A549 (cell line): ENCODE measurements at regions not wholly inside any gene's neighbourhood (a gene's known extent, or its start where the extent isn't known, plus 50 kb on each side); places are given as distances from the start of the nearest gene placed in this dataset.
"Not testable (repeated sequence)": the region's sequence is repeated elsewhere in the genome, so short reads cannot be mapped to it uniquely, and the experiment has no call there.

Experiments used
- ATAC-seq, 2 experiments: fragments of 200-7000 bp in 1 of 2; fragments of >200 bp in 1 of 2; cut with Nextera tagmentation in 1 of 2; cut with Tn5 transposase in 1 of 2; 3 replicates each; pipeline versions ENCODE4 v1.8.0 to v1.9.1; 2018 to 2020; ENCODE audit warnings: mild to moderate bottlenecking in 1 of 2, moderate library complexity in 1 of 2
- CTCF ChIA-PET: fragments of 300-600 bp; sonication (Branson Sonifier 250); formaldehyde crosslinking; extraction: SDS; loops from one replicate; lab custom pipeline; 2021; ENCODE audit warnings: antibody characterized with exemption, inconsistent platforms; lab: Yijun Ruan, JAX
- POLR2A ChIA-PET: fragments of 350-600 bp; formaldehyde crosslinking; extraction: SDS; loops from one replicate; lab custom pipeline; 2021; ENCODE audit warnings: antibody characterized with exemption, inconsistent platforms; lab: Yijun Ruan, JAX
- DNase-seq, 2 experiments: peaks; one replicate each; pipeline versions ENCODE4 v3.0.0 to v3.0.0-alpha.2; 2011 to 2016; ENCODE audit warnings: low read depth in 1 of 2, low spot score in 1 of 2
- FAIRE-seq: peaks from 2 replicates; lab custom pipeline; 2011; peaks lifted over from hg19 to GRCh38; lab: Jason Lieb, UNC
- H3K27ac ChIP-seq, 2 experiments: fragments of >200 bp; sonication (Bioruptor Twin); formaldehyde crosslinking; 3 replicates each; pipeline ENCODE4 v1.5.1; 2016 to 2017
- H3K4me1 ChIP-seq: fragments of >200 bp; sonication (Bioruptor Twin); formaldehyde crosslinking; 3 replicates; pipeline ENCODE4 v1.6.1; 2016
- H3K4me2 ChIP-seq: fragments of >200 bp; sonication (Bioruptor Twin); formaldehyde crosslinking; 3 replicates; pipeline ENCODE4 v1.6.1; 2016
- H3K4me3 ChIP-seq: fragments of >200 bp; sonication (Bioruptor Twin); formaldehyde crosslinking; 3 replicates; pipeline ENCODE4 v1.5.1; 2016
- H3K9me3 ChIP-seq: fragments of >200 bp; sonication (Bioruptor Twin); formaldehyde crosslinking; 3 replicates; pipeline ENCODE4 v1.6.1; 2016
- BHLHE40 ChIP-seq: IDR thresholded peaks from 2 replicates; pipeline ENCODE4 v1.6.1; 2012; ENCODE audit warnings: low read depth, low read length, inconsistent platforms
- CBX2 ChIP-seq: fragments of 200-600 bp; sonication (generic); IDR thresholded peaks from 2 replicates; pipeline ENCODE4 v1.6.1; 2016; ENCODE audit warnings: low read depth, mild to moderate bottlenecking, borderline replicate concordance
- CBX8 ChIP-seq: fragments of 200-600 bp; sonication (generic); IDR thresholded peaks from 2 replicates; pipeline ENCODE4 v1.6.1; 2016
- CHD2 ChIP-seq: fragments of 150-350 bp; IDR thresholded peaks from 2 replicates; pipeline ENCODE4 v1.6.1; 2014; ENCODE audit warnings: low read length; ENCODE audit not compliant: partially characterized antibody
- EHF ChIP-seq: fragments of 250-450 bp; sonication (Bioruptor Pico); IDR thresholded peaks from 2 replicates; pipeline ENCODE4 v1.5.0; 2020; ENCODE audit warnings: mild to moderate bottlenecking
- EP300 ChIP-seq, 2 experiments: fragments of >200 bp; sonication (Bioruptor Twin); formaldehyde crosslinking; IDR thresholded peaks; 2 replicates in 1 of 2; 3 replicates in 1 of 2; pipeline ENCODE4 v1.6.1; 2016 to 2017
- ESRRA ChIP-seq: fragments of 150-350 bp; IDR thresholded peaks from 2 replicates; pipeline ENCODE4 v1.6.1; 2014; ENCODE audit warnings: mild to moderate bottlenecking, low read length, borderline replicate concordance
- FOSB ChIP-seq: fragments of 250-450 bp; sonication (Bioruptor Pico); IDR thresholded peaks from 2 replicates; pipeline ENCODE4 v1.5.0; 2020; ENCODE audit warnings: mild to moderate bottlenecking, moderate library complexity
- FOSL2 ChIP-seq, 2 experiments: fragments of 450-650 bp in 1 of 2; fragments of >200 bp in 1 of 2; sonication (Bioruptor Twin) in 1 of 2; formaldehyde crosslinking; IDR thresholded peaks; 2 replicates each; pipeline versions ENCODE4 v1.5.0 to v1.6.1; 2016 to 2020; ENCODE audit warnings: mild to moderate bottlenecking in 1 of 2, moderate library complexity in 1 of 2
- FOXS1 ChIP-seq: fragments of 250-450 bp; sonication (Bioruptor Pico); IDR thresholded peaks from 2 replicates; pipeline ENCODE4 v1.5.0; 2020; ENCODE audit warnings: mild to moderate bottlenecking, moderate library complexity
- GATA3 ChIP-seq: IDR thresholded peaks from 2 replicates; pipeline ENCODE4 v1.6.1; 2012; ENCODE audit warnings: borderline replicate concordance
- HDAC2 ChIP-seq: fragments of 200-600 bp; sonication (generic); IDR thresholded peaks from 2 replicates; pipeline ENCODE4 v1.6.1; 2016
- HOXA7 ChIP-seq: fragments of 250-450 bp; sonication (Bioruptor Pico); IDR thresholded peaks from 2 replicates; pipeline ENCODE4 v1.5.0; 2020; ENCODE audit warnings: mild to moderate bottlenecking, moderate library complexity
- HOXB13 ChIP-seq: fragments of 250-450 bp; sonication (Bioruptor Pico); IDR thresholded peaks from 2 replicates; pipeline ENCODE4 v1.5.0; 2020; ENCODE audit warnings: low read depth, mild to moderate bottlenecking, moderate library complexity
- HOXB5 ChIP-seq: fragments of 250-450 bp; sonication (Bioruptor Pico); IDR thresholded peaks from 2 replicates; pipeline ENCODE4 v1.5.0; 2020; ENCODE audit warnings: mild to moderate bottlenecking, moderate library complexity
- JUNB ChIP-seq: fragments of >200 bp; sonication (Bioruptor Twin); formaldehyde crosslinking; IDR thresholded peaks from 2 replicates; pipeline ENCODE4 v1.6.1; 2016
- KDM1A ChIP-seq: fragments of 200-600 bp; sonication (generic); IDR thresholded peaks from 2 replicates; pipeline ENCODE4 v1.6.1; 2016; ENCODE audit warnings: low read depth, mild to moderate bottlenecking
- KDM5A ChIP-seq: fragments of 200-600 bp; sonication (generic); IDR thresholded peaks from 2 replicates; pipeline ENCODE4 v1.6.1; 2016; ENCODE audit warnings: antibody characterized with exemption, mild to moderate bottlenecking
- NR3C1 ChIP-seq: fragments of >200 bp; sonication (Bioruptor Twin); formaldehyde crosslinking; IDR thresholded peaks from 3 replicates; pipeline ENCODE4 v1.6.1; 2017
- PHF8 ChIP-seq: fragments of 200-600 bp; sonication (generic); IDR thresholded peaks from 2 replicates; pipeline ENCODE4 v1.6.1; 2016; ENCODE audit warnings: low read depth, mild to moderate bottlenecking, antibody characterized with exemption, moderate library complexity, borderline replicate concordance
- RCOR1 ChIP-seq: fragments of 150-350 bp; IDR thresholded peaks from 2 replicates; pipeline ENCODE4 v1.6.1; 2014; ENCODE audit warnings: antibody characterized with exemption, low read length, low read depth
- SMC3 ChIP-seq: fragments of >200 bp; sonication (Bioruptor Twin); formaldehyde crosslinking; IDR thresholded peaks from 3 replicates; pipeline ENCODE4 v1.6.1; 2018; ENCODE audit warnings: inconsistent platforms
- SREBF2 ChIP-seq: fragments of 450-650 bp; IDR thresholded peaks from 2 replicates; pipeline ENCODE4 v1.6.1; 2014; ENCODE audit warnings: mild to moderate bottlenecking, moderate library complexity
- TP53 ChIP-seq: fragments of 250-450 bp; sonication (Bioruptor Pico); IDR thresholded peaks from 2 replicates; pipeline ENCODE4 v1.5.0; 2021; ENCODE audit warnings: mild to moderate bottlenecking, moderate library complexity
- ZC3H11A ChIP-seq: fragments of 450-650 bp; IDR thresholded peaks from 2 replicates; pipeline ENCODE4 v1.6.1; 2014; ENCODE audit warnings: antibody characterized with exemption, mild to moderate bottlenecking
- ZNF302 ChIP-seq: fragments of 250-450 bp; sonication (Bioruptor Pico); IDR thresholded peaks from 2 replicates; pipeline ENCODE4 v1.9.0; 2021; ENCODE audit warnings: inconsistent platforms, mild to moderate bottlenecking, moderate library complexity
- ZSCAN20 ChIP-seq: fragments of 250-450 bp; sonication (Bioruptor Pico); IDR thresholded peaks from 2 replicates; pipeline ENCODE4 v1.8.0; 2022; ENCODE audit warnings: mild to moderate bottlenecking, moderate library complexity
- WGBS: methylation state at CpG from one replicate; pipeline ENCODE4 v1.1.6; 2017; ENCODE audit errors: missing lambda C conversion rate; 5-methylcytosine and 5-hydroxymethylcytosine counted together
- TF ChIP-seq, protein P1 (sequence below): fragments of 250-450 bp; sonication (Bioruptor Pico); IDR thresholded peaks from 2 replicates; pipeline ENCODE4 v1.5.0; 2021; ENCODE audit warnings: mild to moderate bottlenecking, moderate library complexity, borderline replicate concordance
- TF ChIP-seq, protein P2 (sequence below): IDR thresholded peaks from 2 replicates; pipeline ENCODE4 v1.6.1; 2012; ENCODE audit warnings: low read depth, borderline replicate concordance
- TF ChIP-seq, protein P3 (sequence below): fragments of >200 bp; sonication (Bioruptor Twin); formaldehyde crosslinking; IDR thresholded peaks from 3 replicates; pipeline ENCODE4 v1.6.1; 2016
- TF ChIP-seq, protein P4 (sequence below): fragments of 150-350 bp; IDR thresholded peaks from 2 replicates; pipeline ENCODE4 v1.6.1; 2014; ENCODE audit warnings: low read depth, mild to moderate bottlenecking, low read length

DNA sequence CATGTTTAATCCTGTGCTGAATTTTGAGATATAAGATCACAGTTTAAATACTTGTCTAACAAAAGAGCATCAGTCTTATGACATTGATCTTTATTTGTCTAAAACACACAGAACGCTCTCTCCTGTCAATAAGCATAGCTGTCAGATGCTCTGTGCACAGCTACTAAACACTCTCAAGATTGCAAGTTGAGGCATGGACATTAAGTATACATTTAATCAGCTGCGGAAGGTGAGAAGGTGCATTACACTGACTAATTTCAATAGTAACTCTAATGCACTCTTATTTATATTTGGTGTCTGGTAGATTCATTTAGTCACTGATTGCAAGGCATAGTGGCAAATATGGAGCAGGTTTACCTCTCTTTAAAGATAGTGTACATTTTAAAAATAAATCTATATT is 580.3 kb upstream of the NRP1 start:
- ChIA-PET POLR2A (no interaction called here), CTCF (no interaction called here)
- Histone ChIP-seq H3K27ac (no peak overlapping the region), H3K4me3 (no peak overlapping the region), H3K4me1 (no peaks in the 10 kb centered on the region), H3K4me2 (no peak overlapping the region), H3K9me3 (no peaks in the 10 kb centered on the region)
- ATAC-seq (no peak), FAIRE-seq (no peak), DNase-seq (no peak)
- 89% methylated on average over 2 of the region's 2 CpGs for WGBS
- TF ChIP-seq HOXB13: no peak
- TF ChIP-seq HOXB5: no peak
- TF ChIP-seq, protein P1, sequence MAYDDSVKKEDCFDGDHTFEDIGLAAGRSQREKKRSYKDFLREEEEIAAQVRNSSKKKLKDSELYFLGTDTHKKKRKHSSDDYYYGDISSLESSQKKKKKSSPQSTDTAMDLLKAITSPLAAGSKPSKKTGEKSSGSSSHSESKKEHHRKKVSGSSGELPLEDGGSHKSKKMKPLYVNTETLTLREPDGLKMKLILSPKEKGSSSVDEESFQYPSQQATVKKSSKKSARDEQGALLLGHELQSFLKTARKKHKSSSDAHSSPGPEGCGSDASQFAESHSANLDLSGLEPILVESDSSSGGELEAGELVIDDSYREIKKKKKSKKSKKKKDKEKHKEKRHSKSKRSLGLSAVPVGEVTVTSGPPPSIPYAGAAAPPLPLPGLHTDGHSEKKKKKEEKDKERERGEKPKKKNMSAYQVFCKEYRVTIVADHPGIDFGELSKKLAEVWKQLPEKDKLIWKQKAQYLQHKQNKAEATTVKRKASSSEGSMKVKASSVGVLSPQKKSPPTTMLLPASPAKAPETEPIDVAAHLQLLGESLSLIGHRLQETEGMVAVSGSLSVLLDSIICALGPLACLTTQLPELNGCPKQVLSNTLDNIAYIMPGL: no peak
- no peak for TF ChIP-seq KDM5A
- TF ChIP-seq HOXA7 (CRISPR knock-in tag): no peak
- no peak for TF ChIP-seq EP300 (IDR thresholded peaks at IDR 0.05)
- TF ChIP-seq EHF (CRISPR knock-in tag): no peak
- TF ChIP-seq BHLHE40: no peak
- no peak for TF ChIP-seq JUNB
- TF ChIP-seq FOSB: no peak
- TF ChIP-seq ZNF302 (CRISPR knock-in tag): no peak
- TF ChIP-seq, protein P2, sequence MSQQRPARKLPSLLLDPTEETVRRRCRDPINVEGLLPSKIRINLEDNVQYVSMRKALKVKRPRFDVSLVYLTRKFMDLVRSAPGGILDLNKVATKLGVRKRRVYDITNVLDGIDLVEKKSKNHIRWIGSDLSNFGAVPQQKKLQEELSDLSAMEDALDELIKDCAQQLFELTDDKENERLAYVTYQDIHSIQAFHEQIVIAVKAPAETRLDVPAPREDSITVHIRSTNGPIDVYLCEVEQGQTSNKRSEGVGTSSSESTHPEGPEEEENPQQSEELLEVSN: no peak
- TF ChIP-seq FOXS1: no peak
- no peak for TF ChIP-seq ZSCAN20
- TF ChIP-seq ZC3H11A: no peak
- TF ChIP-seq, protein P3, sequence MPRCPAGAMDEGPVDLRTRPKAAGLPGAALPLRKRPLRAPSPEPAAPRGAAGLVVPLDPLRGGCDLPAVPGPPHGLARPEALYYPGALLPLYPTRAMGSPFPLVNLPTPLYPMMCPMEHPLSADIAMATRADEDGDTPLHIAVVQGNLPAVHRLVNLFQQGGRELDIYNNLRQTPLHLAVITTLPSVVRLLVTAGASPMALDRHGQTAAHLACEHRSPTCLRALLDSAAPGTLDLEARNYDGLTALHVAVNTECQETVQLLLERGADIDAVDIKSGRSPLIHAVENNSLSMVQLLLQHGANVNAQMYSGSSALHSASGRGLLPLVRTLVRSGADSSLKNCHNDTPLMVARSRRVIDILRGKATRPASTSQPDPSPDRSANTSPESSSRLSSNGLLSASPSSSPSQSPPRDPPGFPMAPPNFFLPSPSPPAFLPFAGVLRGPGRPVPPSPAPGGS: no peak
- TF ChIP-seq NR3C1: no peak
- no peak for TF ChIP-seq CBX8

DNA sequence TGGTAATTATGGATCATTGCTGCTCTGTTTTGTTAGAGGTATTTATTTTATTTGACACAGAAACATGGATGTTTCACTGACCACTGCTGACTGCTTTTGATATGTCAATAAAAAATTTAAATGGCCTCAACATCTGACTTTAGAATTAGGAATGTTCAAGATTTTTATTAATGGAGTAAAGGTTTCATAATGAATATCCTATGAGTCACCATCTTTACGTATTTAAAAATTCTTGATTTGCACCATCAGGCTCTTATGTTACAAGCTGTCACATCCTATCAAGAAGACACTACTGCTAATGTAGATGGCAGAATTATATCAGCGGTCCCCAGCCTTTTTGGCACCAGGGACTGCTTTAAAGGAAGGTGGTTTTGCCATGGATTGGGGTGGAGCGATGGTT is 578.7 kb upstream of the NRP1 start:
- peak; percentile 36 for FAIRE-seq
- Histone ChIP-seq H3K4me1 (no peaks in the 10 kb centered on the region), H3K4me3 (no peak overlapping the region), H3K27ac (no peak overlapping the region), H3K4me2 (no peak overlapping the region), H3K9me3 (no peaks in the 10 kb centered on the region)
- WGBS: 58% methylated on average over 3 of the region's 3 CpGs
- POLR2A ChIA-PET: no interaction called here
- no peak for DNase-seq
- TF ChIP-seq FOSL2 (IDR thresholded peaks at IDR 0.05) (no peak), FOSL2 (CRISPR knock-in tag; IDR thresholded peaks at IDR 0.05) (0 out of 2 replicates have a peak, but pooled peaks have one; percentile 22), CBX2 (no peak)
- no peak for ATAC-seq
- CTCF ChIA-PET: no interaction called here

DNA sequence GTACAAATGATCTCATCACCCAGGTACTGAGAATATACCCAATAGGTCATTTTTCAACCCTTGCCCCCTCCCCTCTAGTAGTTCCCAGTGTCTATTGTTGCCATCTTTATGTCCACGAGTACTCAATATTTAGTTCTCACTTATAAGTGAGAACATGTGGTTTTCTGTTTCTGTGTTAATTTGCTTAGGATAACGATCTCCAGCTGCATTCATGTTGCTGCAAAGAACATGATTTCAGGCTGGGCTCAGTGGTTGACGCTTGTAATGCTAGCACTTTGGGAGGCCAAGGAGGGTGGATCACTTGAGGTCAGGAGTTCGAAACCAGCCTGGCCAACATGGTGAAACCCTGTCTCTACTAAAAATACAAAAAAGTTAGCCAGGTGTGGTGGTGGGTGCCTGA is 575.0 kb upstream of the NRP1 start:
- H3K4me3 ChIP-seq: not testable (repeated sequence)

DNA sequence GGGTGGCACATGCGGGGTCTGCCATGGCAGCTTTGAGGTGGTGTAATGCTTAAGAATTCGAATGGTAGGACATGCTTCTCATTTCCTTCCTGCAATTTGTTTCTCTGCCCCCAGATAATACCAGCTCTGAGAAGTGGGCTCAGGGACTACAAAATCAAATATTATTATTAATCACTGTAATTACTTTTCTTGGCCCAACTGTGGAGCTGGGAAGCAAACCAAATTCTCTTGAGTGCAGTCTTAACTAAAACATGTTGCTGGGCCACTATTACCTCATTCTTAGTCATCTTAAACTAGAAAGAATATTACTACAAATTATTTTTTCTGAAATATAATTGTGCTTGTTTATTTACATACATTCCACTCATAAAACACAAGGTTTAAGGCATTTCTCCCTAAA is 566.7 kb upstream of the NRP1 start:
- CTCF ChIA-PET: no interaction called here
- no peak overlapping the region for H3K27ac ChIP-seq
- 89% methylated on average over 2 of the region's 2 CpGs for WGBS
- POLR2A ChIA-PET: no interaction called here
- H3K4me3 ChIP-seq: no peak overlapping the region
- DNase-seq: no peak
- no peak for FAIRE-seq
- ATAC-seq: no peak
- no peaks in the 10 kb centered on the region for H3K9me3 ChIP-seq
- peaks cover 3% of the 10 kb centered on the region; the same call in 1 of the 3 replicates for H3K4me1 ChIP-seq
- no peak overlapping the region for H3K4me2 ChIP-seq
- TF ChIP-seq TP53 (no peak), GATA3 (no peak), KDM1A (no peak), HDAC2 (no peak), CHD2 (no peak), ZSCAN20 (no peak), SMC3 (no peak), JUNB (no peak), FOXS1 (no peak), ESRRA (no peak), SREBF2 (no peak), PHF8 (no peak), RCOR1 (no peak)
- TF ChIP-seq, protein P4, sequence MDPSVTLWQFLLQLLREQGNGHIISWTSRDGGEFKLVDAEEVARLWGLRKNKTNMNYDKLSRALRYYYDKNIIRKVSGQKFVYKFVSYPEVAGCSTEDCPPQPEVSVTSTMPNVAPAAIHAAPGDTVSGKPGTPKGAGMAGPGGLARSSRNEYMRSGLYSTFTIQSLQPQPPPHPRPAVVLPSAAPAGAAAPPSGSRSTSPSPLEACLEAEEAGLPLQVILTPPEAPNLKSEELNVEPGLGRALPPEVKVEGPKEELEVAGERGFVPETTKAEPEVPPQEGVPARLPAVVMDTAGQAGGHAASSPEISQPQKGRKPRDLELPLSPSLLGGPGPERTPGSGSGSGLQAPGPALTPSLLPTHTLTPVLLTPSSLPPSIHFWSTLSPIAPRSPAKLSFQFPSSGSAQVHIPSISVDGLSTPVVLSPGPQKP: no peak

More for the DNA sequence above, 575.0 kb upstream of the NRP1 start:
- WGBS: 85% methylated on average over 4 of the region's 4 CpGs
- H3K27ac ChIP-seq, H3K9me3 ChIP-seq, ATAC-seq, CTCF ChIA-PET, DNase-seq, H3K4me2 ChIP-seq, POLR2A ChIA-PET, FAIRE-seq, H3K4me1 ChIP-seq: not testable (repeated sequence)
